DMS 273 (cell line): ENCODE measurements at regions not wholly inside any gene's neighbourhood (a gene's known extent, or its start where the extent isn't known, plus 50 kb on each side); places are given as distances from the start of the nearest gene placed in this dataset.
"Not testable (repeated sequence)": the region's sequence is repeated elsewhere in the genome, so short reads cannot be mapped to it uniquely, and the experiment has no call there.

Source experiments
- DNase-seq: peaks from one replicate; lab custom pipeline; 2025; ENCODE audit not compliant: unreplicated experiment; lab: John Stamatoyannopoulos, UW

- peak; percentile 22 for DNase-seq
These were observed 99.5 kb downstream of the SLC4A3 start for GRCh38 chr2:219726916-219727315.

- DNase-seq, result no peak
These were observed 100.5 kb downstream of the SLC4A3 start for GRCh38 chr2:219727771-219728429.

- no peak for DNase-seq
These were observed 101.6 kb downstream of the SLC4A3 start for GRCh38 chr2:219728991-219729487.

- DNase-seq, result no peak
These were observed 103.7 kb downstream of the SLC4A3 start for GRCh38 chr2:219731173-219731572.

GRCh38 chr2:219733106-219733505, 105.7 kb downstream of the SLC4A3 start:
- no peak for DNase-seq

GRCh38 chr2:219733746-219734145, 106.3 kb downstream of the SLC4A3 start:
- DNase-seq, result no peak

GRCh38 chr2:219736209-219736608, 108.8 kb downstream of the SLC4A3 start:
- DNase-seq, result peak; percentile 88

- DNase-seq, result peak; percentile 69
These were observed 109.9 kb downstream of the SLC4A3 start for GRCh38 chr2:219737270-219737691.

GRCh38 chr2:219739066-219739465, 111.6 kb downstream of the SLC4A3 start:
- DNase-seq, result no peak

- DNase-seq, result no peak
These were observed 112.5 kb downstream of the SLC4A3 start for GRCh38 chr2:219739866-219740440.

- DNase-seq, result no peak
These were observed 116.1 kb downstream of the SLC4A3 start for GRCh38 chr2:219743548-219743947.

- no peak for DNase-seq
These were observed 116.6 kb downstream of the SLC4A3 start for GRCh38 chr2:219744066-219744465.

- no peak for DNase-seq
These were observed 117.2 kb downstream of the SLC4A3 start for GRCh38 chr2:219744600-219744999.

- no peak for DNase-seq
These were observed 120.2 kb downstream of the SLC4A3 start for GRCh38 chr2:219747637-219748036.

- no peak for DNase-seq
These were observed 121.5 kb downstream of the SLC4A3 start for GRCh38 chr2:219748671-219749570.

GRCh38 chr2:219751121-219751520, 123.7 kb downstream of the SLC4A3 start:
- DNase-seq, result not testable (repeated sequence)

GRCh38 chr2:219752726-219753125, 125.3 kb downstream of the SLC4A3 start:
- no peak for DNase-seq

- no peak for DNase-seq
These were observed 131.7 kb downstream of the SLC4A3 start for GRCh38 chr2:219758907-219759680.

GRCh38 chr2:219759801-219760200, 132.4 kb downstream of the SLC4A3 start:
- no peak for DNase-seq

- DNase-seq, result no peak
These were observed 137.9 kb downstream of the SLC4A3 start for GRCh38 chr2:219765231-219765911.
